ENCODE measurements at regions not wholly inside any gene's neighbourhood (a gene's known extent, or its start where the extent isn't known, plus 50 kb on each side); places are given as distances from the start of the nearest gene placed in this dataset.
A peak's percentile ranks its signal among the peaks of the same experiment; 100 is the strongest.

DNA sequence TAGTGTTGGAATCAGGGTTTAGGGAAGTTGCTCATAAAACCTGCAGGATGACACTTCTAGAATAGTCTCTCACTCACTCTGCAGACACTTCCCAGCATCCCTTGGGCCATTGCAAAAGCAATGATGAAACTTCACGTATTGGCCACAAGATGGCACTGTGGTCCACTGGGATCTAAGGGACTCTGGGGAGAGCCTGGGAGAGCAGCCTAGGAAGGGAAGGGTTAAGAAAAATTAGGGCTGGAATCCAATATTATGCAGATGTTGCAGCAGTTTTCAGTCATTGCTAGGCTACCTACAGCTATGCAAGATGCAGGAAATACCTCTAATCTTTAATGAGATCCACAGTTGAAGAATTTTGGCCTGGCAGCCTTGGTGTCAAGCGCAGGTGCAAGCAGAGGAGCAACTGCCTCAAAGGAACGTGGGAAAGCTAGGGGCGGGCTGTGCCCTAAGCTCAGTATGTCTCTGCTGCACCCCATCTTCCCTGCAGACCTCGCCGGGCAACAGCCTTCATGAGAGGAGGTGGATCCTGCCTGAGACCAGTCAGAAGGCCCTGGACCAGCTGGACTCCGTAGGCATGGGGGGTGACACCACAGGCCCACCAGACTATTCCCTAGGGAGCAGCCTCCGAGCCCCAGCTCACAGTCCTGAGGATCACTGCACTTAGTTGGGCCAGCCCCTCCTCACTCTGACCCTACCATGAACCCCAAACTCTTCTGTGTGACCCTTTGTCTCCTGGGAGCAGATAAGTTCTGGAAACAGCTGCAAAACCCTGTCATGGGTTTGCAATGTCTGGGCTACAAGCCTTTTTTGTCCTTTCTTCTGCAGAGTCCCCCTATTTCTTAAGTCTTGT is 127.9 kb upstream of the PRSS58 start:
- DNase-seq, result peak; percentile 46

DNA sequence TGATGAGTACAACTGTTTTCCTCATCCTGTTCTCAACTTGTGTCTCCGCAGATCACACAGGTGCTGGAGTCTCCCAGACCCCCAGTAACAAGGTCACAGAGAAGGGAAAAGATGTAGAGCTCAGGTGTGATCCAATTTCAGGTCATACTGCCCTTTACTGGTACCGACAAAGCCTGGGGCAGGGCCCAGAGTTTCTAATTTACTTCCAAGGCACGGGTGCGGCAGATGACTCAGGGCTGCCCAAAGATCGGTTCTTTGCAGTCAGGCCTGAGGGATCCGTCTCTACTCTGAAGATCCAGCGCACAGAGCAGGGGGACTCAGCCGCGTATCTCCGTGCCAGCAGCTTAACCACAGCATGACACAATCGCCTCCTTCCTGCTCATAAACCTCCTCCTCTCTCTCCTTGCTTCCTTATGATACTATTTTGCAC is 126.7 kb upstream of the PRSS58 start:
- DNase-seq, result no peak

DNA sequence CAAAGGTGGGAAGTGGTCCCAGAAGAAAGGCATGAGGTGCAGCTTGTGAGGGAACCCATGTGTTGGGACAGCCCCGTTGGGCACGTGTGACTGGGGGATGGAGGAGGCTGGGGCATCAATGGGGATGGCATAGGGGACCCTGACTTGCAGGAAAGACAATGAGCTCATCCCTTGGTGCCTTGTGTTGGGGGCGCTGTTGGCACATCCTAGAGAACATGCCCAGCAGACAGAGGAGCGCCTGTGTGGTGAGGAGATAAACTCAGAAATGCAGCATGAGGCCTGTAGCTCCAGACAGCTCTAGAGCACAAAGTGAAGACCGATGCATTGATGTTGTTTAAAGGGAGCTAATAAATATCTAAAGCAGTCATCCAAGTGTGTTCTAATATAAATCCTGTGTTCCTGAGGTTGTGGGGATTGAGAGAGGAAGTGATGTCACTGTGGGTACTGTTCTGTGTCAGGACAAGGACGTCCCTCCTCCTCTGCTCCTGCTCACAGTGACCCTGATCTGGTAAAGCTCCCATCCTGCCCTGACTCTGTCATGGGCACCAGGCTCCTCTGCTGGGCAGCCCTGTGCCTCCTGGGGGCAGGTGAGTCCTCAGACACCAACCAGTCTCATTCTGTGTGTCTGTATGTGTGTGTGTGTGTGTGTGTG is 126.1 kb upstream of the PRSS58 start:
- no peak for DNase-seq

DNA sequence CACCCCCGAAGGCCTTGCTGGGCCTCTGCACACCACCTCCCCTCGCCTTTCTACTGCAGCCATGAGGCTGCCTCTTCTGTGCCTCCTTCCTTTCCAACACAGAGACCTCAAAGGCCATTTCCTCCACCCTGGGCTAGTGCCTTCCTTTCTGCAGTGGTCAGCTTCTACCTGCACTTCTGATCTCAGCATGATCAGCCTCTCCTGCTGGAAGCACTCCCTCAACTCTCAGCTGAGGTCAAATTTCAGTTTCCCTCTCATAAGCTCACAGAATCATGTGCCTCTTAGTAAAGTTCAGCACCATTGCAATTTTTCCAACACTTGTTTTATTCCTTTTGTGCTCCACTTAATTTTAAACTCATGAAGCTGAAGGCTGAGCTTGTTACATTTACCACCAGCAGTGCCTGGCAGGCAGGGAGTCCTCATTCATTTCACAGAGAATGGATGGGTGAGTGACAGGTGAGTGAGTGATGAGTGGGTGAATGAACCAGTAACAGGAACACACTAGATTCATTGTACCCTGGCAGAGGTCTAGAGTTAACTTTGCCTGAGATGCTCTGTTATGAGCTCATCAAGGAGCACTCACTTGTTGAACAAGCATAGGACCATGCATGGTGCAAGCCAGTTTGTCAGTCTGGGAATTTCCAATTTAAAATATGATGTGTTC is 124.0 kb upstream of the PRSS58 start:
- no peak for DNase-seq

DNA sequence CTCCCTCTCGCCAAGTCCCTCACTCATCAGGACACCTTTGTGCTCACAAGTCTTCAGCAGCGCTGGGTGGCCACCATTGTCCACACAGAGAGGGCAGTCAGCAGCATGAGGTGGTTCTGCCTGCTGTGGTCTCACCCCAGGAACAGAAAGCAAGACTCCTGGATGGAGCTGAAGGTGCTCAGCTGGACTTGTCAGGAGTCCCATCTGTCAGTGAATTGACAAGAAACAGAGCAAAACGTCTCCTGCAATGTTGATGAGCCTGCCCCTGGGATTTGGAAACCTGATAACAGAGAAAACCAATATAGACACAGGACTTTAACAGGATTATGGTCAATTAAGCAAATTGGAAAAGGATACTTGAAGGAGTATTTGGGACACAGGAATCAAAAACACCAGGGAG is 122.2 kb upstream of the PRSS58 start:
- DNase-seq, result no peak

DNA sequence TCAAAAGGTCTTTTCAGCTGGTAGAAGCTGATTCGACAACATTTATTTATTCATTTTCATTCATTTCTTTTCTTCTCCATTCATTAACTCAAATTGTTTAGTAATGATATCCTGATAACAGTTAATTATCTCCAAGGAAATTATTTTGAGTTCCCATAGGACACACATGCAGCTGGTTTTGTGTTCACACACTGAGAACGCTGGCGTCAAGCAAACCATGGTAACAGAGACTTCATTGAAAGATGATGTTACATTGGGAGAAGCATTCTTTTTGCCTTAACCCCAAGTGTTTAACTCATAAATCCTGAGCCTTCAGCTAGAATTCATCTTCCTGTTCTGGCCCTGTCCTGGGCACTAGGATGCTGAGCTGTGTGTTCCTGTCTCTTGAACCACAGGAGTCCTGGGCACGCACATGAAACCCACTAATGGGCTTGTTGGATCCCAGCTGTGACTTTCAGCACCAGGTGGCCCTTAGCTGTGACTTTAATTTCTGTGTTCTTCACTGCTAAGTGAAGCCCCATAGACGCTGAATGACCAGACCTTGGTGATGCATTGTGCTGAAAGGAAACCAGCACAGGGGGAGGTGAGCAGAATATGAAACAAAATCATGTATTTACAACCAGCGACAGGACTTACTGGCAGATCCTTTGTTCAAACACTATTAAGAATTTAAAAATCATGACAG is 121.5 kb upstream of the PRSS58 start:
- DNase-seq, result no peak

DNA sequence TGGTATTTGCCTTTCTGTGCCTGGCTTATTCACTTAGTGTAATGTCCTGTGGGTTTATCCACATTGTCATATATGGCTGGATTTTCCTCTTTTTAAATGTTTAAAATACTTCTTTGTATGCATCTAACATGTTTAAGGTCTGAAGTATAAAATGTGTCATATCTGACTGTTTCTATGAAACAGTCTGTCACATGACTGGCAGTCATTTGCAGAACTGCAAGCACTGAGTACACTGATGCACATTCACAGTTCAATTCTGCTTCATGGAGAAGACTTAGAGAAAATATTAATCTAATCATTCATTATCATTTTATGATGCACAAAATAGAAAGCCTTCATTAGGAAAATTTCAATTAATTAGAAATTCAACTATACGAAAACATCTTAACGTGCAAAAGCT is 119.7 kb upstream of the PRSS58 start:
- DNase-seq, result no peak

DNA sequence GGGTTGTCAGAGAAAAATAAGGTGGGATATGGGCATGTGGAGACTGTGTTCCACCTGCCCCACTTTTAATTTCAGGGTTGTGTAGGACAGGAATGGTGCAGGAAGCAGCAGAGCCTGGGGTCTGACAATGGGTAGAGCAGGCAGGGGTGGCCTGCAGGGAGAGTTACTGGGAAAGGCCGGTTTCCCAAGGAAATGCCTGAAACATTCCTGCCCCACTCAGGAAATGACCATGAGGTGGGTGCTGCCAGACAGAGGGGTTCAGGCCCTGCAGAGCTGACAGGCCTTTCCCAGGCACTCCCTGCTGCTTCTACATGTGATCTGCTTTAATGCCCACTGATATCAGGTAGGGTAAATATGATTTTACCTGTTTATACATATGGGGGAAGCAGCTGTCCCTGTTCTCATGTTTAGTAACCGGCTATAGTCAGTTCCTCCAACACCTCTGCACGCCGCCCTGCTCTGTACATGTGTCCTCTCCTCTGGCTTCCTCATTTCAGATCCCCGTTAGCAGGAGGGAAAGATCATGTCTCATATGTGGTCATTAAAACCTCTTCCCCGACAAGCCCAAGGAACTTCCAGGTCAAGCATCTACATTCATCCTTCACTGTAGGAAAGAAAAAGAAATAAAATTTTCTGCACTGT is 118.6 kb upstream of the PRSS58 start:
- no peak for DNase-seq

DNA sequence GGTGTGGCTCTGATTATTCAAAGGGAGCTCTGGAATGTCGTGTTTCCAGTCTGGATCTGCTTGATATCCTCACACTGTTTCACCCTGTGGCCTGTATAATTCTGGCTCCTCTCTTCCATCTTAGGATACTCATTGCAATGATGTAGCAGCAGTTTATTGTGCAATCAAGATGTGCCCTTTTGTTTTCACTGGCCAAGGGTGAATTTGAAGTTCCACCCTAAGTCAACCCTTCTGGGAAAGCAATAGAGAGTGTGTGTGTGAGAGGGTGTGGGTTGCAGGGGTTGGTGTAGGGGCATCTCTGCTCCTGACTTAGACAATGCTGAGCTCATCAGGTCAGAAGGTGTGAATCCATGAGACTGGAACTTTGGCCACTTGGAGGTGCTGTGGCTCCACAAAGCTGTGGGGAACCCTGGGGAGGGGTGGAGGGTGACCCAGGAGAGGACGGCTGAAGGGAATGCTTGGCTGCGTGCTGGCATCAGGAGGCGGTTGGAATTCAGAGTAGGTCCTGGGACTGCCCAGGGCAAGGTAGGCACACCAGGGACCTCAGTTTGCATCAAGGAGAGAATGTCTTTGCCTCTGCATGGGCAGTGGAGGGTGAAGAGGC is 118.0 kb upstream of the PRSS58 start:
- no peak for DNase-seq

DNA sequence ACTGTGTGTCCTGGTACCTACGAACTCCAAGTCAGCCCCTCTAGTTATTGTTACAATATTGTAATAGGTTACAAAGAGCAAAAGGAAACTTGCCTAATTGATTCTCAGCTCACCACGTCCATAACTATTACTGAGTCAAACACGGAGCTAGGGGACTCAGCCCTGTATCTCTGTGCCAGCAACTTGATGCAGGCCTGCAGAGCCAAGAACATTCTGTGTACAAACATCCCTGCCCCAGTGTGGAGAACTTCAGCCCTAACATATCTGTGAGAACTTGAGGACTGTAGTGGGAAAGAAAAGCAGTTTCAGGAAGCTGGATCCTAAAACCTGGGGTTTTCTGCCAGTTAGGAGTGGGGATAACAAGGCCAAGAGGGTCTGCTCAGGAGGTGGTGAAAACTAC is 114.9 kb upstream of the PRSS58 start:
- no peak for DNase-seq

DNA sequence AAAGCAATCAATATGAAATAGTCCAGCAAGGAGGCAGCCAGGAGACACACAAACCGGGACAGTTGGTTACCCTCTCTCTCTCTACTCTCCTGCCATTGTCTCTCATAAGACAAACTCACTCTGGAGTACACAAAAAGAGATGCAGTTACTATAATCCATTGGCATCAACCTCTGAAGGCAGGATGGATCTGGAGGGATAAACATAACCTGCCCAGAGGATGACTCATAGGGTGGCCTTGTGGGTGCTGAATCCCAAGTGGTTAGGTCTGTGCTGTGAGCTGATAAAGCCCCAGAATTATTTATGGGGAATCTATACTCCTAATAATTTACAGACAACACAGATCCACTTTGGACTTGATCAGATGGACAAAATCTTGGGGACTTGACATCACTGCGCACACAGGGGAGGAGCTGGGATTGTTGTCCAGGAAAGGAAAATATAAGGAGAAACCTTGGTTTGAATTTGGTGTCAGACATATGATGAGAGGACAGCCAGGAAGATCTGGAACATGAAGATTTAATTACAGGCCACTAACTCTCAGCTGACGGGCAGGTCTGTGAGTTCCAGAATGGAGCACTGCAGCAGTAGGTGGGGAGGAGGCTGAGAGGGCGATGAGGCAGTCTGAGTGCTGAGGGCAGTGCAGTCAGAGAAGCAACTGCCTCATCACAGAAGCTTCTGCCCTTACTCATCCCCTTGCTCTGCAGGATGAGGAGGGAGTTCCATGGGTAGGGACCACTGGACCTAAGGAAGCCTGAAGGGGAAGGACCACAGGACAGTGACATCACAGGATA is 113.9 kb upstream of the PRSS58 start:
- DNase-seq, result no peak

DNA sequence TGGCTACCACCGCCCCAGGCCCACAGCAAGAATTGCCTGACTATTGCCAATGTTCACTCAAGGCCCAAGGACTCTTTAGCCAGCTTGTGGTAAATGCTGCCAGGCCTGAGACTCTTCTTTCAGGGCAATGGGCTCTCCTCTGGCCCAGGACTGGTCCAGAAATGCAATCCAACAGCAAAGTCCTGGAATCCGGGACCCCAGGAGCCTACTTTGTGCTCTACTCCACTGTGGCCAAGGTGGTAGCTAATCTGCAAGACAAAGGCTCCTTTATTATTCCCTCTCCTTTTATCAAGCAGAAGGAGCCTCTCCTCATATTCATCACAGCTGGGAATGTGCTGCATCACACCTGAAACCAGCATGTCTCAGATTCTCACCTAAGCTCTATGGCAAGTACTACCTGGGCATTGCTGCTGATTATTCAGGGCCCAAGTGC is 107.6 kb upstream of the PRSS58 start:
- no peak for DNase-seq

DNA sequence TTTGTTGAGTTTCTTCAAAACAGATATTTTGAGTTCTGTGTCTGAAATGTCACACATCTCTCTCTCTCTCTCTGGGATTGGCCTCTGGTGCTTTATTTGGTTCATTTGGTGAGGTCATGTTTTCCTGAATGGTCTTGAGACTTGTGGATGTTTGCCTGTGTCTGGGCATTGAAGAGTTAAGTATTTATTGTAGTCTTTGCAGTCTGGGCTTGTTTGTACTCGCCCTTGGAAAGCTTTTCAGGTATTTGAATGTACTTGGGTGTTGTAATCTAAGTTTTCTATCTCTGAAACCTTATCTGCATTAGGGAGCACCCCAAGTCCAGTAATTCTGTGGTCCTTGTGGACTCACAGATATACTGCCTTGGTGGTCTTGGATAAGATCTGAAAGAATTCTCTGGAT is 106.7 kb upstream of the PRSS58 start:
- no peak for DNase-seq

DNA sequence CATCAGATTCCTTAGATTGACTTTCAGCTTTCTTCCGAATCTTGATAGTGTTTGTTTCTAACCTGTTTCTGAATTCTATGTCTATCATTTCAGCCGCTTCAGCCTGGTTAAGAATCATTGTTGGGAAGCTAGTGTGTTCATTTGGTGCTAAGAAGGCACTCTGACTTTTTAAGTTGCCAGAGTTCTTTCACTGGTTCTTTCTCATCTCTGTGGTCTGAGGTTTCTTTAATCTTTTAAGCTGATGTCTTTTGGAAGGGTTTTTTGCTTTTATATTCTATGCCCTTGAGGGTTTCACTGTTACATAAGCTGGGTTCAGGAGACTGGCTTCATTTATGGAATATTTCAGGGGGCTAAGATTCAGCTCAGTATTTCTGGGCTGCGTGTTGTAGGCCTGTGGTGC is 104.5 kb upstream of the PRSS58 start:
- no peak for DNase-seq

DNA sequence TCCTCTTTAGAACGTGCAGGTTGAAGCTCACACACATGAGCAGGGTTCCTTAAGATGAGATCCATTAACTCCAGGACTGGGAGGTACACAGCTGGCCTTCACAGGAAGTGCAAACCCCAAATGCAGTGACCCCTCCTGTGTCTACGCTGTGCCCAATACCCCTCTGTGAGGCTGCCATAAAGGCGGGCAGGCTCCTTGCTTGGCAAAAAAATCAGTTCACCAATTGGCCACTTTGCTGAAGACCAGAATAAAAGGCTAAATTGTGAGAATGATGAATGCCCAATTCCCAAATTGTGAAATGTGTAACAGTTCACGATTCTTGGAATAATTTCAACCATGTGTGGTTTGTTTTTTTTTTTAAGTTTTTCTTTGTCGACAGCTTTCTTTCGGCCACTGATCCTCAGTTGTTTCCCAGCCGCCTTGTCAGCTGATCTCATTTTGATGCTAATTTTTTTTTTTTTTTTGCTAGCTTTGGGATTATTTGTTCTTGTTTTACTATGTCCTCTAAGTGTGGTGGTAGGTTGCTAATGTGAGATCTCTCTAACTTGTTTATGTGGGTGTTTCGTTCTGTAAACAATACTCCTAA is 101.9 kb upstream of the PRSS58 start:
- DNase-seq, result no peak

DNA sequence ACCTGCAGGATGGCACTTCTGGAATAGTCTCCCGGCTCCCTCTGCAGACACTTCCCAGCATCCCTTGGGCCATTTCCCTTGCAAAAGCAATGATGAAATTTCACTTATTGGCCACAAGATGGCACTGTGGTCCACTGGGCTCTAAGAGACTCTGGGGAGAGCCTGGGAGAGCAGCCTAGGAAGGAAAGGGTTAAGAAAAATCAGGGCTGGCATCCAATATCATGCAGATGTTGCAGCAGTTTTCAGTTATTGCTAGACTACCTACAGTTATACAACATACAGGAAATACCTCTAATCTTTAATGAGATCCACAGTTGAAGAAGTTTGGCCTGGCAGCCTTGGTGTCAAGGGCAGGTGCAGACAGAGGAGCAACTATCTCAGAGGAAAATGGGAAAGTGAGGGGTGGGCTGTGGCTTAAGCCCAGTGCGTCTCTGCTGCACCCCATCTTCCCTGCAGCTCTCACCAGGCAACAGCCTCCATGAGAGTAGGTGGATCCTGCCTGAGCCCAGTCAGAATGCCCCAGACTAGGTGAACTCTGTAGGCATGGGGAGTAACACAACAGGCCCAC is 100.2 kb upstream of the PRSS58 start:
- no peak for DNase-seq

DNA sequence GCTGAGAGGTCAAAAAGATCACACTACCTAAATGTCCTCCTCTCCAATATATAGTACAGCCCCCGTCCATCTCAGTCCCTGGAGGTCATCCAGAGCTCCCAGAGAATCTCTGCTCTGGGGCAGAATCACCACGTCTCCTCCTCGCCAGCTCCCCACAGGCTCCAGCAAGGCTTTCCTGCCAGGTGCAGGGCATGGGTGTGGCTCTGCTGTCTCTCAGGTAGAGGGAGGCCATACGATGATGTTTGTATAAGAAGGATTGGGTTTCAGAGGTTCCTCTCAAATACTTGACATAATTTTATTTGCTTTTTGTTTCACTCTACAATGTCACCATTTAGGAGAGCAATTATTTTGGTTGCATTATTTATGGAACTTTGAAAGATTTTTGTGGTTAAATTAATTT is 98.3 kb upstream of the PRSS58 start:
- no peak for DNase-seq

DNA sequence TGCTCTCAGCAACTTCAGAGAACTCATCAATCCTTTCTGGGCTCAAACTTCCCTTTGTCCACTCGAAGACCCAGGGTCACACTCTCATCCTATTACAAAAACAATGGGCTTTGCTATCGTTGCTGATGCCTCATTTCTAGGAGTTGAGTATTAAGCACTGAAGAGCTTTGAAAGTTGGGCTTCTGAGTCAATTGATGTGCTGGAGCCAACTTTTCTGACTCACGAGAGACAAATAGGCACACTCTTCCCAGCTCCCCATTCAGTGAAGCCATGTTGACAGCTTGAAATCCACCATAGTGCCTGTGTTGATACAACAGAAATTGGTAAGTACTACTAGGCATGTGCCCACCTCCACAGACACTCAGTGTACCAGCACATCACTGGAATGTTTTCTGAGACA is 97.5 kb upstream of the PRSS58 start:
- DNase-seq, result no peak

DNA sequence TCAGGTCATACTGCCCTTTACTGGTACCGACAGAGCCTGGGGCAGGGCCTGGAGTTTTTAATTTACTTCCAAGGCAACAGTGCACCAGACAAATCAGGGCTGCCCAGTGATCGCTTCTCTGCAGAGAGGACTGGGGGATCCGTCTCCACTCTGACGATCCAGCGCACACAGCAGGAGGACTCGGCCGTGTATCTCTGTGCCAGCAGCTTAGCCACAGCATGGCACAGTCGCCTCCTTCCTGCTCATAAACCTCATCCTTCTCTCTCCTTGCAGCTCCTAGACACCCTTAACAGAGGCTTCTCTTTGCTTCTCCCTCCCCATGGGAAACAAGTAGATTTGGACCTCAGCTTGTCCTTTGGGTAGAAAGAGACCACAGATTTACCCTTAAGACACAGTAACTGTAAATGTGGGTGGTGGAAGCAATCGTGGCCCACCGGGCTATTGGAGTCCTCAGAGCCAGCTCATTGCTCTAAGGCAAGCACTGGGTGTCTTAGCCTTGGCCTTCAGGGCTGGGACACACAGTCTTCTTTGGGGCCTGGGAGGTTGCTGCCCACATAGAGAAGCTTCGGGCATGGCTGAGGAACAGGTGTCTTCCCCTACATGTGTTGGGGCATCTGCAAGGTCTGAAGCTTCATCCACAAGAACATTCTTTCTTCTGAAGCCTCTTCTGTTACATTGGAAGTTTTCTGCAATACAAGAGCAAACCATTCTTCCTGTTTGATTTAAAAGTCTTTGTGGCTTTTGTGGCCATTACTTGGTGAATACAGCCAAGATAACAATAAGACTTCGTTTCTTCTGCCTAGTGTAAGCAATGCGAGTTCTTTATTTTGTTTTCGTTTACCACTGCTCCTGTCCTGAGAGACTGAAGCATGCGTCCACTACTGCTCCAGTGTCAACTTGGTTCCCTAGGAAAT is 95.5 kb upstream of the PRSS58 start:
- DNase-seq, result no peak

DNA sequence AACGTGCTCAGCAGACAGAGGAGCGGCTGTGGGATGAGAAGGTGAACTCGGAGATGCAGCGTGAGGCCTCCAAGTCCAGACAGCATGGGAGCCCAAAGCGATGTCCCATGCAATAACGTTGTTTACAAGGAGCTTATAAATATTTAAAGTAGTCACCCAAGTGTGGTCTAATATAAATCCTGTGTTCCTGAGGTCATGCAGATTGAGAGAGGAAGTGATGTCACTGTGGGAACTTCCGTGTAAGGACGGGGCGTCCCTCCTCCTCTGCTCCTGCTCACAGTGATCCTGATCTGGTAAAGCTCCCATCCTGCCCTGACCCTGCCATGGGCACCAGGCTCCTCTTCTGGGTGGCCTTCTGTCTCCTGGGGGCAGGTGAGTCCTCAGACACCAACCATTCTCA is 94.7 kb upstream of the PRSS58 start:
- no peak for DNase-seq

All from CD4-positive, alpha-beta T cell treated with Interleukin-15 for 1 hour (primary cell).